ENCODE measurements at regions not wholly inside any gene's neighbourhood (a gene's known extent, or its start where the extent isn't known, plus 50 kb on each side); places are given as distances from the start of the nearest gene placed in this dataset.

DNA sequence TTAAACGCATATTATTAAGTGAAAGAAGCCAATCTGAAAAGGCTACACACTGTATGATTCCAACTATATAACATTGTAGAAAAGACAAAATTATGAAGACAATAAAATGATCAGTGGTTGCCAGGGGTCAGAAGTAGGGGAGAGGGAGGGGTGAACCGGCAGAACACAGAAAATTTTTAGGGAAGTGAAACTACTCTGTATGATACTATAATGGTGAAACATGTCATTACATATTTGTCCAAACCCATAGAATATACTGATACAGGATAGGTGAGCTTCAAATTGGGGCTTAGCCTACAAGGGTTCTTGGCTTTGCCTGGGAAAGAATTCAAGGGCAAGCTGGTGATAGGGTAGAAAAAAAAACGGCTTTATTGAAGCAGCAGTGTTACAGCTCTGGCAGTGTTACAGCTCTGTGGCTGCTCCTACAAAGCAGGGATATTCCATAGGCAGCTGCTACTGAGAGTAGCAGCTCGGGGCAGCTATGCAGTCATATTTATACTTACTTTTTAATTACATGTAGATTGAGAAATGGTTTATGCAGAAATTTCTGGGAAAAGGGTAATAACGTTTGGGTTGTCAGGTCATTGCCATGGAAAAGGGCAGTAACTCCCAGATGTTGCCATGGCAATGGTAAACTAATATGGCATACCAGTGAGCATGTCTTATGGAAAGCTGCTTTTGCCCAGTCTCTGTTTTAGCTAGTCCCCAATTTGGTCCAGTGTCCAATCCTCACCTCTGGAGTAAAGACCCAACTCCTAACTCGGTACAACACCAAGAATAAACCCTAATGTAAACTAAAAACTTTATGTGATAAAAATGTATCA is 125.1 kb upstream of the SLC25A36 start:
- H3K4me3 ChIP-seq (ENCODE audit: low read depth, low read length): no peak overlapping the region
- TF ChIP-seq, protein P1, sequence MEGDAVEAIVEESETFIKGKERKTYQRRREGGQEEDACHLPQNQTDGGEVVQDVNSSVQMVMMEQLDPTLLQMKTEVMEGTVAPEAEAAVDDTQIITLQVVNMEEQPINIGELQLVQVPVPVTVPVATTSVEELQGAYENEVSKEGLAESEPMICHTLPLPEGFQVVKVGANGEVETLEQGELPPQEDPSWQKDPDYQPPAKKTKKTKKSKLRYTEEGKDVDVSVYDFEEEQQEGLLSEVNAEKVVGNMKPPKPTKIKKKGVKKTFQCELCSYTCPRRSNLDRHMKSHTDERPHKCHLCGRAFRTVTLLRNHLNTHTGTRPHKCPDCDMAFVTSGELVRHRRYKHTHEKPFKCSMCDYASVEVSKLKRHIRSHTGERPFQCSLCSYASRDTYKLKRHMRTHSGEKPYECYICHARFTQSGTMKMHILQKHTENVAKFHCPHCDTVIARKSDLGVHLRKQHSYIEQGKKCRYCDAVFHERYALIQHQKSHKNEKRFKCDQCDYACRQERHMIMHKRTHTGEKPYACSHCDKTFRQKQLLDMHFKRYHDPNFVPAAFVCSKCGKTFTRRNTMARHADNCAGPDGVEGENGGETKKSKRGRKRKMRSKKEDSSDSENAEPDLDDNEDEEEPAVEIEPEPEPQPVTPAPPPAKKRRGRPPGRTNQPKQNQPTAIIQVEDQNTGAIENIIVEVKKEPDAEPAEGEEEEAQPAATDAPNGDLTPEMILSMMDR (conservative IDR thresholded peaks at IDR 0.05; ENCODE audit: low read depth, low read length): no peak
- DNase-seq (ENCODE audit: low read depth): no peak

DNA sequence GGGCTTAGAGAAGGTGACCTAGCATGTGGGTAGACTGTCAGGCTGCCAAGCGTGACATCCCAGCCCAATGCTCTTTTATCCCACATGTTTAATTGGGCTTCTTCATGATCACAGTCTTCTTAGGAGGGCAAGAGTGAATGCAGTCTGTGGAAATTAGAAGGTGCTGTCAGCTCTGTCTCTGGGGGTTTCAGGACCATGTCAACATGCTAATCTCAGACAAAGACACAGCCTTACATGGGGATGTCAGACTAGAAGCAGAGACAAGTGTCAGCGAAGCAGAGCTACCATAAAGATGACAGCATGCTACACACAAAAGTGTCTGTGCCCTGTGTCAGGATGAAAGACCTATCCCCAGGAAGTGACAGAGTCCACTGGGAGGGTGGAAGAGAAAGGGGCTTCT is 120.1 kb upstream of the SLC25A36 start:
- TF ChIP-seq, protein P1 (conservative IDR thresholded peaks at IDR 0.05; ENCODE audit: low read depth, low read length): no peak
- H3K4me3 ChIP-seq (ENCODE audit: low read depth, low read length): no peak overlapping the region
- DNase-seq (ENCODE audit: low read depth): no peak

DNA sequence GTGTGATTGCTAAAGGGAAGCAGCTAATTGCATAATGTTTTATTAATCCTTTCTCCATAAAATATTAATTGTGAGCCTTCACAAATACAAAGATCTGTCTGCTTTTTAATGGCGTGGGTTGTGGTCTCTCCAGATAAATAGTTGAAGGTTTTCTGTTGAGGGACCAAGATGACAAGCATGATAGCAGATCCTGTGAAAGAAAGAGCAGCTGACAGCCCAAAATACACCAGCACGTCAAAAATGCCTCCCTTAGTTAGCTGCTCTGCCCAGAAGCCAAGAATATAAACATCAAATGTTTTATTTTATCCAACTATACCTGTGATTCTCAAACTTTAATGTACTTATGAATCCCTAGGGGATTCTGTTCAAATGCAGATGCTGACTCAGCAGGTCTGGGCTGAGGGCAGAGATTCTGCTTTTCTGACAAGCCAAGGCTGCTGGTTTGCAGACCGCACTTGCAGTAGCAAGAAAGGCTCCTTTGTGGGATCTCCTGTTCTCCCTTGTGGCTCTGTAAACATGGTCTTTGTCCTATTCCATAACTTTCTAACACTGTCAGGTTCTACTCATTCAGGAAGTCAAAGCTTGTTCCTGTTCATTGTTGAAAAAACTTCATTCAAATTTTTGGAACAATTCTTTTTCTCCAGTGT is 119.1 kb upstream of the SLC25A36 start:
- no peak overlapping the region for H3K4me3 ChIP-seq (ENCODE audit: low read depth, low read length)
- TF ChIP-seq, protein P1 (conservative IDR thresholded peaks at IDR 0.05; ENCODE audit: low read depth, low read length): no peak
- DNase-seq (ENCODE audit: low read depth): no peak

DNA sequence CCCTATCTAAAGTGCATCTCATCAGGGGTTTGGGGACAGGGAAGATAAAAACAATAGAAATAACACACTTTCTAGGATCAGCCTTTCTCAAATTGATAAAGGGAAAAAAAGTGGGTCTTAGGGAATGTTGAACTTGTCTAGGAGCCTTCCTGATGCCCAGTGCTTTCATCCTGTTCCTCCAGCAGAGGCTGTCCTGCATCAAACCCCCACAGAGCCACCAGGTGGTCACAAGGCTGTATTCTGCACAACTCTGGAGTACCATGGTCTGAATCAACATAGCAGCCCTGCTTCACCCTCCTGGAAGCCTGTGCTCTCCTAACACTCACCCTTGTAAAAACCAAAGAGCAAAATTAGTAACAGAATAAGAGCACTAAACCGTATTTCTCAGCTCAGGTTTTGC is 118.5 kb upstream of the SLC25A36 start:
- TF ChIP-seq, protein P1 (conservative IDR thresholded peaks at IDR 0.05; ENCODE audit: low read depth, low read length): no peak
- H3K4me3 ChIP-seq (ENCODE audit: low read depth, low read length): no peak overlapping the region
- no peak for DNase-seq (ENCODE audit: low read depth)

DNA sequence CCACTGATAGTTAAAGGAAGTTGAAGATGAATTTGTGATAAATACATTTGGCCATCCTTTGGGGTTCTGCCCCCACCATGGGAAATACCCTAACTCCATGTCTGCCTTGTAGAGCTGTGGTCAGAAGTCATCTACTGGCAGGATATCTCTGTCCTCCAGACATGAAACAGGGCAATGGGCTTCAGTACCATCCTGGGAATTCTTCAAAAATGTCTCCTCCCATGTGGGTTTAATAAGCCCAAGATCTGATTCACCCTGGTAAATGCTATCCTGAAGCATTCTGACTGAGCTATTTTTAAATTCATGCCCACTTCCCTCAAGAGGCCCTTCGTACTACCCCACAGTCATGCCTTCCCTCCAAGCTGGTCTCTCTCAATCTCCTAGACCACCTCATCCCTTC is 113.7 kb upstream of the SLC25A36 start:
- DNase-seq (ENCODE audit: low read depth): no peak
- TF ChIP-seq, protein P1 (conservative IDR thresholded peaks at IDR 0.05; ENCODE audit: low read depth, low read length): no peak
- no peak overlapping the region for H3K4me3 ChIP-seq (ENCODE audit: low read depth, low read length)

DNA sequence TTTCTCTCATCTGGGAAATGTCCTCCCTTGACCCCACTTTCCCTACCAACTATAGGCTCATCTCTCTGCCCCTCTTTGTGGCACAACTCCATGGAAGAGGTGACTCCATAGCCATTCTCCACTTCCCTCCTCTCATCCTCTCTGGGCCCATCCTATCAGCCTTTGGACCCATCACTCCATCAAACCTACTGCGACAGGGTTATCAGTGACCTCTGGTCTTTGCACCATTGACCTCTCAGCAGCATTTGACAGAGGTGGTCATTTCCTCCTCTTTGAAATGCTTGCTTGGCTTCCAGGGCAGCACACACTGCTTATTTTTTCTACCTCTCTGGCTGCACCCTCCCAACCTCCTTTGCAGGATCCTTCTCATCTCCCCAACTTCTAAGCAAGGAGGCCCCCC is 113.1 kb upstream of the SLC25A36 start:
- TF ChIP-seq, protein P1 (conservative IDR thresholded peaks at IDR 0.05; ENCODE audit: low read depth, low read length): no peak
- DNase-seq (ENCODE audit: low read depth): no peak
- no peak overlapping the region for H3K4me3 ChIP-seq (ENCODE audit: low read depth, low read length)
